ENCODE measurements at regions not wholly inside any gene's neighbourhood (a gene's known extent, or its start where the extent isn't known, plus 50 kb on each side); places are given as distances from the start of the nearest gene placed in this dataset.

- no peak for TF ChIP-seq CTCF (conservative IDR thresholded peaks at IDR 0.05 in 1 of 2, IDR thresholded peaks at IDR 0.05 in 1 of 2; ENCODE audit: low read depth in 1 of 2, low read length in 2 of 2)
- no peak for TF ChIP-seq EZH2 (IDR thresholded peaks at IDR 0.05; ENCODE audit: low read length, missing control alignments)
Measured at GRCh38 chr3:174460831-174461230, 398.3 kb upstream of the NAALADL2 start.

All from fibroblast of lung (primary cell).